Motor neuron (in vitro differentiated cells): ENCODE measurements at regions not wholly inside any gene's neighbourhood (a gene's known extent, or its start where the extent isn't known, plus 50 kb on each side); places are given as distances from the start of the nearest gene placed in this dataset.
"Not testable (repeated sequence)": the region's sequence is repeated elsewhere in the genome, so short reads cannot be mapped to it uniquely, and the experiment has no call there.

Experiments
- ATAC-seq, 8 experiments: fragments of 200-7000 bp; cut with Tn5 transposase; replicated peaks in 6 of 8; 2 replicates each; pipeline ENCODE4 v1.8.0; 2021; ENCODE audit warnings: mild to moderate bottlenecking in 8 of 8, moderate library complexity in 8 of 8
- H3K27ac ChIP-seq, 2 donors: fragments of 250-450 bp; sonication (Bioruptor Pico); 2 replicates each; pipeline ENCODE4 v1.9.0; 2021; ENCODE audit warnings: antibody characterized with exemption in 2 of 2, mild to moderate bottlenecking in 2 of 2, moderate library complexity in 1 of 2
- H3K4me1 ChIP-seq, 2 donors: fragments of 250-450 bp; sonication (Bioruptor Pico); replicated peaks in 1 of 2; 2 replicates each; pipeline ENCODE4 v1.6.1; 2021; ENCODE audit warnings: antibody characterized with exemption in 2 of 2, mild to moderate bottlenecking in 2 of 2, moderate library complexity in 1 of 2
- H3K4me3 ChIP-seq, 5 donors: fragments of 250-450 bp; sonication (Bioruptor Pico); 2 replicates each; pipeline ENCODE4 v1.9.0; 2021; ENCODE audit warnings: antibody characterized with exemption in 5 of 5, mild to moderate bottlenecking in 5 of 5, moderate library complexity in 4 of 5
- WGBS, 10 experiments: fragments of 450-650 bp; shearing (Covaris generic); methylation state at CpG; one replicate each; pipeline ENCODE4 v1.0.0; 2022; 5-methylcytosine and 5-hydroxymethylcytosine counted together
- in situ Hi-C, 9 experiments: fragments of 400-800 bp; cut with MboI; loops; one replicate each; pipeline ENCODE4 v1.15.0; 2021; ENCODE audit warnings: low sequenced_read_pairs in 9 of 9, low pct_unique_long_range_greater_than_20kb in 2 of 9; ENCODE audit not compliant: unreplicated experiment in 9 of 9

DNA sequence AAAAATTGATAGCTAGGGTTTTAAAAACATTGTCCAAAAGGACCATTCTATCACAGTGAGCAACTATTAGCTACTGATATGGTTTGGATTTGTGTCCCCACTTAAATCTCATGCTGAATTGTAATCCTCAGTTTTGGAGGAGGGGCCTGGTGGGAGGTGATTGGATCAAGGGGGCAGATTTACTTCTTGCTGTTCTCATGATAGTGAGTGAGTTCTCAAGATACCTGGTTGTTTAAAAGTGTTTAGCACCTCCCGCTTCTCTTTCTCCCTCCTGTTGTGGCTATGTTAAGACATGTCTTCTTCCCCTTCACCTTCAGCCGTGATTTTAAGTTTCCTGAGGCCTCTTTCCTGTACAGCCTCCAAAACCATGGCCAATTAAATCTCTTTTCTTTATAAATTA is 500.4 kb upstream of the POT1 start:
- no peak for ATAC-seq
- 0 to 100% (median 75%) methylated on average over 1 to 2 of the region's 2 CpGs; no CpG with 5 or more reads in 3 of the 10 experiments for WGBS, 10 experiments
- Histone ChIP-seq H3K4me3 (no peak overlapping the region), H3K27ac (no peak overlapping the region), H3K4me1 (peaks cover 0 to 27% of the 10 kb centered on the region in 2 donors)
- in situ Hi-C loops = no loop called here

DNA sequence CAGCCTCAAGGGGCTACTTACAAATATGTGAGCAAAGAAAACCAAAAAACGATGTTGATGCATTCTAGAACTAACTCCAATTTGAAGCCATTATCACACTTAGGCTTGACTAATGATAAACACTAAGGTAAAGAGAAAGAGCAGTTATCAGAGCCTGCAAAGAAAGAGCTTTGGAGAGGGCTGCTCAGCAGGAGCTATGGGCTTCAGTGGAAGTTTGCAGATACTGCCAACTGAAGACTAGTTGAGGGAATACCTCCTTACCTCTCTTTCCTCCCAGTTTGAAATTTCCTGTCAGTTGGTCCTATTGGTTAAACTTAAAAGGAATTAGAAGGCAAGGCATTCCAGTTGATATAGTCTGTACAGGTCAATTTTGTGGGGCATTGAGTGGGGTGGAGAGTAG is 498.1 kb upstream of the POT1 start:
- in situ Hi-C loops = no loop called here
- ATAC-seq = peak in 2 of 8 experiments; percentile 14 to 18
- 0 to 78% (median 25%) methylated on average over 1 of the region's 1 CpG; no CpG with 5 or more reads in 1 of the 10 experiments for WGBS, 10 experiments
- Histone ChIP-seq H3K4me3 (no peak overlapping the region), H3K4me1 (peaks cover 5 to 41% of the 10 kb centered on the region in 2 donors), H3K27ac (no peak overlapping the region)

DNA sequence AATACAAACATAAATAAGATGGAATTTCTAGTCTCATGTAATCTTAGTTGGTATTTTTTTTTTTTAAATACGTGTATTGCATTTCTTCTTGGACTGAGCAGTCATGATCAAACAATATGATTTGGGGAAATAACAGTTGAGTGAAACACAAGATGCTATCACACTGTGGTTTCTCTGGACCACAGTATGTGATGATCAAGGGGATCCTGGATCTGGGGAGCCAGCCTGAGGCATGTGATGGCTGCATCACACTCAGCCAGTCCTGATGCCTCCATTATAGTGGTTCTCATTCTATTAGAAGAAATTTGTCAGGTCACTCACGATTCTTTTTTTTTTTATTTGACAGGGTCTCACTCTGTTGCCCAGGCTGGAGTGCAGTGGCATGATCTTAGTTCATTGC is 495.9 kb upstream of the POT1 start:
- 20 to 100% (median 75%) methylated on average over 1 to 2 of the region's 2 CpGs; no CpG with 5 or more reads in 2 of the 10 experiments for WGBS, 10 experiments
- H3K27ac ChIP-seq = no peak overlapping the region
- H3K4me3 ChIP-seq = no peak overlapping the region
- peaks cover 5 to 41% of the 10 kb centered on the region in 2 donors for H3K4me1 ChIP-seq
- no peak for ATAC-seq
- in situ Hi-C loops = no loop called here

DNA sequence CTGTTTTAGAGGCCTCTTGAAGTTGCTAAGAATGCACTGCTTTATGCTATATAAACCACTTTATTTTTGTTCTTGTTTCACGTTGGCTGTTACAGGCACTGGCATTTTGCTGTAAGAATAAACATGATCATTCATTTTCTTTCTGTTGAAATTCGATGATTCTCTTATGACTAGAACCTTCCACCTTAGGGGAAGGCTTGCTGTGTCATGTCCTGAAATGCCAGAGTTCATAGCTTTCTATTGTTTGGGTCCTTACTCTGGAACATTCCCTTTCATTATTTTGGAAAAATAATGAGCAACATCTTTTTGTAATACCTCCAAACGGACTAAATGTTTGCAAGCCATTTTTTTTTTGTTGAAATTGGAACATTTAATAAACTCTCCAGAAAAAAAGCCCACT is 495.1 kb upstream of the POT1 start:
- no peak overlapping the region for H3K27ac ChIP-seq
- peaks cover 5 to 41% of the 10 kb centered on the region in 2 donors for H3K4me1 ChIP-seq
- H3K4me3 ChIP-seq = no peak overlapping the region
- no peak for ATAC-seq
- in situ Hi-C loops = no loop called here
- 0 to 78% (median 31%) methylated on average over 1 to 3 of the region's 3 CpGs for WGBS, 10 experiments

DNA sequence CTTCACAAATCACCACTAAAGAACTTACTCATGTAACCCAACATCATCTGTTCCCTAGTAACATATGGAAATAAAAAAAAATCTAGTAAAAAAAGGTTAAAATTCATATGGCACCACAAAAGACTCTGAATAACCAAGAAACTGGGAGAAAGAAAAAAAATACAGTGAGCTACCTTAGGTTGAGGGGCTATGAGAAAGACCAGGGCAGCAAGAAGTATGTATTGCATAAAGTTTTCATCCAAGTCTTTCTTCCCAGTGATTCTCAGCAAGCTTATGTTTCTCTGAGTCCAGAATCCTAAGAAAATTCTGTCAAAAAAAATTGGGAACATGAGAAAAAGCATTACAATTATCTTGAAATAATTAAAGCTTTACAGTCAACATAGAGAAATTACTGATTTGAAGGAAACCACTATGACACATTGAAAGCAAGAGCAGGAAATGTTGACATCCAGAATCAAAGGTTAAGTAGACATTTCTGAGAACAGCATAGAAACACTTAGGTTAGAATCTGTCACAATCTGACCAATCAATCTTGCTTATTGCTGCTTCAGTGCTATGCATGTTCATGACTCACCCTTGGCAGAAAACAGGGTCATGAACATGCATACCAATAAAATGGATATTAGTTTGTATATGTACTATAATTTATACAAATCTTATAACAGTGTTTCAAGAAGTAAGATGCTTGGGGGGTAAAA is 494.0 kb upstream of the POT1 start:
- no peak overlapping the region for H3K27ac ChIP-seq
- in situ Hi-C loops = no loop called here
- H3K4me3 ChIP-seq = no peak overlapping the region
- peaks cover 5 to 31% of the 10 kb centered on the region in 2 donors for H3K4me1 ChIP-seq
- ATAC-seq = peak in 6 of 8 experiments; percentile 30 to 99 (median 98)

DNA sequence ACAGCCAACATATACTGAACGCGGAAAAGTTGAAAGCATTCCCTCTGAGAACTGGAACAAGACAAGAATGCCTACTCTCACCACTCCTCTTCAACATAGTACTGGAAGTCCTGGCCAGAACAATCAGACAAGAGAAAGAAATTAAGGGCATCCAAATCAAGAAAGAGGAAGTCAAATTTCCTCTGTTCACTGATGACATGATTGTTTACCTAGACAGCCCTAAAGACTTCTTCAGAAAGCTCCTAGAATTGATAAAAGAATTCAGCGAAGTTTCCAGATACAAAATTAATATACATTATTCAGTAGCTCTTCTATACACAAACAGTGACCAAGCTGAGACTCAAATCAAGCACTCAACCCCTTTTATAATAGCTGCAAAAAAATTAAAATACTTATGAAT is 491.8 kb upstream of the POT1 start:
- ATAC-seq, in situ Hi-C loops, H3K27ac ChIP-seq, H3K4me3 ChIP-seq: not testable (repeated sequence)
- 0 to 100% (median 75%) methylated on average over 1 to 3 of the region's 3 CpGs; no CpG with 5 or more reads in 2 of the 10 experiments for WGBS, 10 experiments
- peaks cover 5 to 16% of the 10 kb centered on the region in 2 donors for H3K4me1 ChIP-seq

DNA sequence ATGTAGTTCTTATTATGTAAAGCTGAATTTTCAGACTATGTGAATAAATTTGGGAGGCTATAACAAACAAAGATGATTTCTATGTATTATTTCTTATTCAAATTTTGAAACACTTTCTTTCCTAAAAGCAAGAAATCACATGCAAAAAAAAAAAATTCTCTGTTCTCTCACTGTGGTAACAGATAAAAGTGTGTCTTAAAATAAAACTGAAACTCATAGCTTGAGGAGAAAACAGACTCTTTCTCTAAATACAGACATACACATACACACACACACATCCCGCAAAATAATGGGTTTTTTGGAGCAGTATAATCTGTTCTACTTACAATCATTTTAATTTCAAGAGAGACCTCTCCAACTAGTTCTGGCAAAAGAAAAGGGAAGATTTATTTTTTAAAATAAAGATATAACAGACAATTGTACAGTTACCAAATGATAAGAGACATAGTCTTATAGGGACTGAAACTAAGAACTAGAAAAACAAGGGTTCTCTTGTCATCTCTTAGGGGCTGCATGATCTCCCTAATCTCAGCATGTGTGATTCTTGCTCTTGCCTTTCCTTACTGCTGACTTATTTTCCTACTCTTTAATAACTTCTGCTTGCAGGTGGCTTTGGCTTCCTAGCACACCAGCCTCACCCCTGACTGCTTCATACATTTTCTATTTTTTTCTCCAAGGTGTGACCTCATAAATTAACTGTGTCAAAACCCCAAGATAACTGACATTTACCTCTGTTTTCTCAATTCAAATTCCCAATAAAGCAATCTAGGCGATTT is 483.5 kb upstream of the POT1 start:
- Histone ChIP-seq H3K4me1 (no peaks in the 10 kb centered on the region), H3K27ac (no peak overlapping the region), H3K4me3 (no peak overlapping the region)
- no peak for ATAC-seq
- in situ Hi-C loops = no loop called here
- 0 to 92% (median 51%) methylated on average over 2 of the region's 2 CpGs; no CpG with 5 or more reads in 1 of the 10 experiments for WGBS, 10 experiments

DNA sequence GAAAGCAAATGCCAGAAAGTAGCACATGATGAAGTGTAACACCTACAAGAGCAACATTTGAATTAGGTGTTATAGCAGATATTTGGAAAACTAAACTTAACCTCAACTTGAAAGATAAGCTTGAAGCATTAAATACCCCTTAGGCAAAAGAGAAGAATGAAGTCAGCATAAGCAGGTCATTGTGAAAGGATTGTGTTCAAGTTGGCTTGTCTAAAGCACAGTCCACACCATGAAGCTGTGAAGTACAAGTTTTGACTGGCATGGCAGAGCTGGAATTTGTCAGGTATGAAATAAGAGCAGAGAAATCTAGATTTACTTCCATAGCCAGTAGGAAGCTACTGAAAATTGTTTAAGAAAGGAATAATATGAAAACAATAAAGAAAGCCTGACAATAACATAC is 480.3 kb upstream of the POT1 start:
- in situ Hi-C loops = no loop called here
- Histone ChIP-seq H3K4me1 (no peaks in the 10 kb centered on the region), H3K4me3 (no peak overlapping the region), H3K27ac (no peak overlapping the region)
- no peak for ATAC-seq

DNA sequence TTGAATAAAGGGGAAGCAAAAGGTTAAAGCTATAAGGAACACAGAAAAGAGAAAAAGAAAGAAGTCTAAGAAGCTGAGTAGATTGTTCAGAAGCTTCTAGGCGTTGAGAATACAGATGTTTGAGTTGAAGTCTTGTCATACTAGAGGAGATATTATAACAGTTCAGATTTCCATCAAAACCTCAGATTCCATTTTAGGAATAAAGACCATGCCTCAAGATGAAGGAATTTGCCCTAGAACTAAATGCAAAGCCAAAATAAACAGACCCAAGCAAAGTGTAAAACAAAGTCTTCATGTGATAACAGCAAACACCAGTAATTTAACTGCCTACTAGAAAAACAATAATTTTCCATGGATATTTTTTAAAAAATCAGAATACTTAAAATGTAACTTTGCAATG is 476.5 kb upstream of the POT1 start:
- H3K4me1 ChIP-seq = no peaks in the 10 kb centered on the region
- H3K4me3 ChIP-seq = no peak overlapping the region
- H3K27ac ChIP-seq = no peak overlapping the region
- WGBS, 10 experiments = 0 to 100% (median 68%) methylated on average over 1 of the region's 1 CpG
- no peak for ATAC-seq
- in situ Hi-C loops = no loop called here

DNA sequence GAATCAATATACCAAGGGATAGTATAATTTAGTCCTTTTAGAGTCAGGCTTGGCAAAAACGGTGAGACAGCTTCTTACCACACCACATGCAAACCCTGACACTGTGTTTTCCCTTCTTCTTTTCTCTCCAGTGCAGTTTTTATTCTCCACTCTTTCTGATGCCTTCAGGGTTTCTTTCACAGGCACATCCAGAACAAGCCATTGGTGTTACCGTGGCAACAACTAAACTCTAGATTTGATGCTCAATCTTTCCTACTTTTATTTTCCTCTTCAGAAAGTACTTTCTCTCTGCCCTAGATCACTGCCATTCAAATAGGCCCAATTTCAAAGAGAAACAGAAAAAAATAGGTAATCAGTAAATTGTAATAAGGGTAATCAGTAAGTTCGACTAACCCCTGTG is 469.8 kb upstream of the POT1 start:
- Histone ChIP-seq H3K27ac (no peak overlapping the region), H3K4me1 (no peaks in the 10 kb centered on the region), H3K4me3 (no peak overlapping the region)
- in situ Hi-C loops = no loop called here
- no peak for ATAC-seq
- 0 to 100% (median 46%) methylated on average over 1 to 3 of the region's 3 CpGs for WGBS, 10 experiments

DNA sequence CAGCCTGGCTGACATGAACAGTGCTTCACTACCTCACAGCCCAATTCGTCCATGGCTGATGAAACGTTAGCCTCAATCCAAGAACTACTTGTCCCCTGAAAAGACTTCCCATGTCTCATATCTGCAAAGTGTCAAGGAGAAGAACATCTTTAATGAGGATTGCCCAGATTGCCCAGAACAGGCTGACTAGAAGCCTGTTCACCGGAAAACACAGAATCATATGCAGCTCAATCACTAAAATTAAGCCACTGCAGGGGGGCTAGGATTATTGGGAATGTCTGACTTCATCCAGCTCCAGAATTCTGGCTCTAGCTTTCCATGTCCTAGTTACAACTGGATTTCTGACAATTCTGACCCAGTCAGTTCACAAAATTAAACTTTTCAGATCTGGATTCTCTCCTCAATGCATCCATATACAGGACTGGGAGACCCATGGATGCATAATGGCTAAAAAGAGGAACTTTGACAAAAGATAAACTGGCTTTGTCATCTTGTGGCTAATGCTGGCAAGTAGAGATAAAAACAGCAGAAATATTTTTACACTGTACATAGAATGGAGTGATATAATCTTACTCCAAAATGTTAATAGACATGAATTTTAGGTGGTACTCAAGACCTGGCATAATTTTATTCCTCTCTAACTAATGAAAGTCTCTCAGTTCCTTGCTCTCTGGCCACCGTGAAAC is 467.0 kb upstream of the POT1 start:
- Histone ChIP-seq H3K4me1 (peaks cover 0 to 7% of the 10 kb centered on the region in 2 donors), H3K4me3 (no peak overlapping the region), H3K27ac (no peak overlapping the region)
- ATAC-seq = no peak
- in situ Hi-C loops = no loop called here
- 0 to 83% (median 61%) methylated on average over 1 to 4 of the region's 4 CpGs; no CpG with 5 or more reads in 1 of the 10 experiments for WGBS, 10 experiments

DNA sequence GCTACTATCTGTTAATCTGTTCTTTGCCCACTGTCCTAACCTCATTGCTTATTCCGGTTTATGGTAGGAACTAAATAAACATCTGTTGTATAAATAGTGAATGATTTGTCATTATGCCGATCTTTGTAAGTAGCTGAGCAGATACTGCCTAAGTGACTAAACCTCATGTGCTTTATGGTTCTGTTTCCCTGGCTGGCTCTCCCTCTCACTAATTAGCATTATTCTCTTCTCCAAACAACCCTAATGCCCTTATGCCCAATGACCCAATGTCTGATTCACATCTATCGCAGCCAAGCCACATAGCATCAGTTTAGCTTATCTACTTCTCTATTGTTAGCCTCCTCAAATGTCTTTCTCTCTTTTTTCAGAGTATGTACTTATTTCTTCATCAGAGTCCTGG is 462.3 kb upstream of the POT1 start:
- WGBS, 10 experiments = 10 to 67% (median 50%) methylated on average over 1 to 3 of the region's 3 CpGs; no CpG with 5 or more reads in 2 of the 10 experiments
- in situ Hi-C loops = no loop called here
- peak in 5 of 8 experiments; percentile 81 to 93 (median 89) for ATAC-seq
- Histone ChIP-seq H3K27ac (no peak overlapping the region), H3K4me3 (no peak overlapping the region), H3K4me1 (peaks cover 0 to 16% of the 10 kb centered on the region in 2 donors)

DNA sequence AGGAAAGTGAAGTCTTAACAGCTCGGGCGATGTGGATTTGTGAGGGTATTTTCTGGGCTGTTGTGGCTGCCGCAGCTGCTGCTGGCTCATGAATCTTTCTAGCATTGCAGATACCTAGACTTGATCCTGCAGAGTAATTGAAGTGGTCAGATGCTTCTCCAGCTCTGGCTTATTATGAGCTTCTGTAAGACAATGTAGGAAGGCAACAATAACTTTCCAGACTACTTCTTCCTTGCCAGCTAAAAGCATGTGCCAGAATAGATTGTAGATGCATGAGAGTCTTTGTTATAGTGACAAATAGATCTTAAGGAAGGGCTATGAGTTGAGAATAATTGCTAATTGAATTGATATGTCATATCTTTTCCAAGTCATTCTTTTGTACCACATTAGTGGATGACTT is 461.4 kb upstream of the POT1 start:
- H3K4me3 ChIP-seq = no peak overlapping the region
- WGBS, 10 experiments = 0 to 62% (median 53%) methylated on average over 1 to 3 of the region's 3 CpGs; no CpG with 5 or more reads in 2 of the 10 experiments
- no peak overlapping the region for H3K27ac ChIP-seq
- ATAC-seq = peak in 5 of 8 experiments; percentile 42 to 61 (median 50)
- in situ Hi-C loops = no loop called here
- peaks cover 0 to 16% of the 10 kb centered on the region in 2 donors for H3K4me1 ChIP-seq
